ENCODE measurements at regions not wholly inside any gene's neighbourhood (a gene's known extent, or its start where the extent isn't known, plus 50 kb on each side); places are given as distances from the start of the nearest gene placed in this dataset.
"Not testable (repeated sequence)": the region's sequence is repeated elsewhere in the genome, so short reads cannot be mapped to it uniquely, and the experiment has no call there.

DNA sequence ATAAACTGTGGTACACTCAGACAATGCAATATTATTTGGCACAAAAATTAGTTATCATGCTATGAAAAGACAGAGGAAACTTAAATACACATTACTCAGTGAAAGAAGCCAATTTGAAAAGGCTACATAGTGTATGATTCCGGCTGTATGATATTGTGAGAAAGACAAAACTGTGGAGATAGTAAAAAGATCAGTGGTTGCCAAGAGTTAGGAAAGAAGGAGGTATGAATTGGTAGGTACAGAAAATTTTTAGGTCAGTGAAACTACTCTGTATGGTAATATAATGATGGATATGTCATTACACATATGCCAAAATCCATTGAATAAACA, 458.8 kb upstream of the CBLB start:
- DNase-seq, result no peak

DNA sequence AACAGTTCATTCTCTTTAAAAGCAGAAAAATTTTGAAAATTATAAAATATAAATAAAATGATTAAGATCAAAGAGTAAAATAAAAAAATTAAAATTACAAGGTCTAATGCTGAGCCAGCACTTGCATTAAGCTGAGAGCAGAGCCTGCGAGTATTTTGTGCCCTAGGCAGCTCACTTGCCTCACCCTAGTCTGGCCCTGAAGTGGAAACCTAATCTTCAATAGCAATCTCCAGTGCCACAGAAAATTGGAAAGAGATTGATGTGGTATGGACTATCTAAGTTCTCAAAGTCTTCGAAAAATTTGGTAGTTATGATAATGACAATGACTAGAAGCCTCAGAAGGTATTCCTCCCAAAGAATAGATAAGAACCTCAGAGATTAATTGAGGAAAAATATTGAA, 459.4 kb upstream of the CBLB start:
- no peak for DNase-seq

DNA sequence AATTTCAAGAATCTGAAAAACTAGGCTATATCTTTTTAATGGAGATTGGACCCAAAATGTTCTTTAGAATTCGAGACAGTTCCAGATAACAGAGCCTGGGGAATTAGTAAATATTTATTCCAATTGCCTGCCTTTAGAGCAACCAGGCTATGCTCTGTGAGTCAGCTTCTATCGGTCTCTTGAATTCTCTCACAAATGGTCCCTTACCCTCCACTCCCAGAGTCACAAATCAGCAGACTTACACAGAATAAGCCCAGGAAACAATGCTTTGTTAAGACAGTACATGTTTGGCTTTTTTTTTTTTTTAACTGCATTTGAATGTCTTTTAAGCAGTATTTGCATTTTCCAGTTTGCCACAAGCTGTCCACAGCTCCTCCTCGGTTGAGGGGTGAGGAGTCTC, 460.7 kb upstream of the CBLB start:
- no peak for DNase-seq

DNA sequence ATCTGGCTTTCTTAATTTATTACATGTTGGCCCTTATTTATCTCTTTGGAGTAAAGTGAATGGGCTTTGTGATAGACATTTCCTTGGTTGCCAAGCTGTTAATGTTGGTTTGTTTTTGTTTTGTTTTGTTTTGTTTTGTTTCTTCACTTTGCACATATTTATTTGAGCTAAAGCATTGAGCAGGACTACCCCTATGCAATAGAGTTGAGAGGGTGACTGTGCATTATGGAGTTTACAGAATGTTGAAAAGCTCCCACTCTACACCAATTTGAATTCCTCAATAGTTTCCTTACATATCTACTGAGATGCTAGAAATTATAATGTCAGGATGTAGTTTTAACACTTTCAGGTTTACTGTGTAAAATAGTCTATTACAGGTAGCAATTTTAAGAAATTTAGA, 462.8 kb upstream of the CBLB start:
- DNase-seq, result no peak

DNA sequence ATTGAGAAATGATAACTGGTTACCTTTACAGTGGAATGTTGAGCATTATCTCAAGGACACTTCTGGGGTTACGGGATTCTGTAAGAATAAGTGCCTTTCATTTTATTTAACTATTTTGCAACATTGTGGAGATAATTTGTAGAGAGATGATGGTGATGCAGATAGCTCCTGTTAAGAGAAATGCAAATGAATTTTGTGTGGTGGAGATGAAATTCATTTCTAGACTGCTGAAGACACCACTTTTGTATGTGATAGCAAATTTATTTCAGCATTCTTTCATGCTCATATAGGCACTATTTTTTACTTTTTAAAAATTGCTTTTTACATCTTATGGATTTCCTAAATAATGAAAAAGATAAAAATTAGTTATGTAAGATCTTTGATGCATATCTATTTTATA, 463.3 kb upstream of the CBLB start:
- DNase-seq, result no peak

DNA sequence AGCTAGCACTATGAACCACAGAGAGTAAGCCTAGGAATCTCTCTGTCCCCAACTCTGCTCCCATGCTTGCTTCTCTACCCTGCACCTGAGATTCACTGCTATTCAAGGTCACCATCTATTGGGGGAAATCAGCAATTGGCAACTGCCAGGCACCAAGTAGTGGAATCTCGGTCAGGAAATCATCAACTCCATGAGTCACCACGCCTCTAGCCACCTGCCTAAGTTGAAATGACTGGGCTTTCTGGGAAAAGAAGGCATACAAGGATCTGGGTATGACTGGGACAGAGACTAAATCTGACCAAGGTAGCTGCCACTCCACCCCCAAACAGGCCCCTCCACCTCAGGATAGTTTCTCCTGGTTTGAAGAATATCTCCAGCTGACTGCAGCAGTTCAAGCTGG, 464.1 kb upstream of the CBLB start:
- DNase-seq, result no peak

DNA sequence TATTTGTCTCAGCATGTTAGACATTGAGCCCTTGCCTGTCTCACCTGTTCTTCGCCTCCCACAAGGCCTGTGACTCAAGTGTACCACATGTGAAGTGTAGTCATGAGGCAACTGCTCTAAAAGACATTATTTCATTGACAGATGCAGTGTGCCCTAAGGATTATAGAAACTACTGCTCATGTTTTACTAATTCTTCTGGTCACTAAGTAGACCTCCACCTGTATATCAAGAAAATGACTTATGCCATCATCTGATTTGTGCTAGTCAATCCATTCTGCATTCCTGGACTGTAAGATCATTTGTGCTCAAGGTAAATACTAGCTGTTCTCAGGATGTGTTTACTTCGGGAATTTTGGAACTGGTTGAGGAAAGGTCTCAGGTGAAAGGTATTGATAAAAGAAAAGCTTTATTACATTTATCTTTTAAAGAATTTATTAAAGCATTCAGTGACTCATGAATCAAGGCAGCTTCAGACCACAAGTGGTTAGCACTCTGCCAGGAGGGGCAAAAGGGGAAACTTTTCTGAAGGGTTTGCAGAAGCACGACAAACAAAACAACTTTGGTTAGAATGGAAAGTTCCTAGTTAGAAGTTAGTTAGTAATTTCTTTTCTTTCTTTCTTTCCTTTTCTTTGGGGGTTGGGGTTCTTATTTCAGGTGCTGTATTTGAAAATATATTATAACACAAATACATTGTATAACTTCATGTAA, 465.3 kb upstream of the CBLB start:
- DNase-seq, result no peak

DNA sequence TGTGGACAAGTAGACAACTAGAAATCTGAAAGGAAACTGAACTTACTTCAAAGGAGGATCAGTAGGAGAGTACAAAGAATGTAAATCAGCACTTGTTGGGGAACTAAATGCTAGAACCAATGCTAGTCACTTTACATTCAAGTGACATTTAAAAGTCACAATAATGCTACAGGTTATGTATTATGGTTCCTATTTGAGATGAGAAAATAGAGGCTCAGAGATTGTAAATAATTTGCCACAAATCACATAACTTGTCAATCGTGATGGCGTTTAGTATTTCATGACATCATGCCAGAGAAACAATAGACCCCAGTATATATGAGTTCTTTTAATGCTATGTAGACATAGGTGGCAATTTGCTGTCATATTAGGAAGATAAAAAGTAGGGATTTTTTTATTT, 467.8 kb upstream of the CBLB start:
- DNase-seq, result no peak

DNA sequence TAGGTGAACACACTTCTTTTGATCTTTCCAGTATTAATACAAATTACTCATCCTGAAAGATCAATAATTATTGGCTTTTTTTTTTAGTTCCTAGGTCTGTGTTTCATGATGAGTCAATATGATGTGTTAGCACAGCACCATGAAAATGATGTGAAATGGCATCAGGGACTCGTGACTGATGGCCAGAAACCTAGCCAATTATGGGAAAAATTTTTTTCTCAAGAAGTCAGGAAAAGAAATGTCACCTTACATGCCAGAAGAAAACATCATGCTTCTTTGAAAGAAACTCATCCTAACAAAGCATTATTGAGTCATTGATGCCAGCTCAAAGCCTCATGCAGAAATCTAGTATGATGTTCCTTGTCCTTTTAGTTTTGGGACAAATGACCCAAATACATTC, 468.3 kb upstream of the CBLB start:
- no peak for DNase-seq

DNA sequence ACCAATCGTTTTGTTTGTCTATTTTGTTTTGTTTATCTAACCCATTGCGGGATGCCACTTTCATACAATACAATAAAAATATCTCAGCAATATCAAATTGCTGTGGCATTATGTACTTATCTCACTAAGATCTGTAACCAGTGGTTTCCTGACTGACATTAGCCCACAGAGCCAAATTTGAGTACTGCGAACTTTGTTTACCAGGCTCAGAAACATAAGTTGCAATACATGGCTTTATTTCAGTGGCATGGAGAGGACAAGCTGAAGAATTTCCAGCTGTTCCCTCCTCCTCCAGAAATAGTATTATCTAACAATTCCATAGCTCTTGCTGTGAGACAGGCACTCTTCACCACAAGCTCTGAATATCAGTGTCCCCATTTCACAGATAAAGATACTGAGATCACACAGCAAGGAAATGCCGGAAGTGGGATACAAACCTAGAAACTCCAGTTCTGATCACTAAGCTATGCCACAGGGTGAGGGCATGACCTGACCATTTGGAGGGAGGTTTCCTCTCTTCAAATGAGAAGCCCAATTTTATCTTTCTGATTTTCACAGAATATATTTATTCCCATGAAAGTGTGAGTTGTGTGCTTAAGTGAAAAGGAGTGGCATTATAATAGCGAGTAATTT, 469.9 kb upstream of the CBLB start:
- no peak for DNase-seq

DNA sequence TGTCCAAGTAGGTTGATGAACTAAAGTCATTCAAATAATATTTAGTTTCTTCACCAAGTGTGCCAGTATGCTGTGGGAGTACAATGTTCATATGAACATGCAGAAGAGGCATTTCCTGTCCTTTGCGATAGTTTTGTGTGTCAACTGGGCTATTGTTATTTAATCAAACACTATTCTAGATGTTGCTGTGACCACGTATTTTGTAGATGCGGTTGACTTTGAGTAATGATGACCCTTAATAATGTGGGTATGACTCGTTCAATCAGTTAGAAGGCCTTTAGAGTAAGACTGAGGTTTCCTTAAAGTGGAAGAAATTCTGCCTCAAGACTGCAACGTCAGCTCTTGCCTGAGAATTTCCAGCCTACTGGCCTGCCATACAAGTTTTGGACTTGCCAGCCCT, 470.7 kb upstream of the CBLB start:
- DNase-seq, result no peak

DNA sequence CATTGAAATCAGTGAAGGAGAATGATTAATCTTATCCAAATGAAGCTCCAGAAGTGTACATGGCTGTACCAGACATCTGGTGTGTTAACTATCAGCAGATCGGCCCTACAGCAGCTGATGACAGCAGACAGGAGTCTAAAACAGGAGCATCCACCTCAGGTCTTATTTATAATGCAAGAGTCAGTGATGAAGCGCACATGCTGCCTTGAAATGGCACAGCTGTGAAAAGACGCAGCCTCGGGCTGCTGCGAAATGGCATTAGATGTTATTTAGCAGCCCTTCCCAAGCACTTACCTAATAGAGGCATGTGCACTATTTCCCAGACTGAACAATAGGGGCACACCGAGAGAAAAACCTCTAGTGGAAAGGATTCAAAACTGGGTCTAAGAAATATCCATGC, 472.3 kb upstream of the CBLB start:
- no peak for DNase-seq

DNA sequence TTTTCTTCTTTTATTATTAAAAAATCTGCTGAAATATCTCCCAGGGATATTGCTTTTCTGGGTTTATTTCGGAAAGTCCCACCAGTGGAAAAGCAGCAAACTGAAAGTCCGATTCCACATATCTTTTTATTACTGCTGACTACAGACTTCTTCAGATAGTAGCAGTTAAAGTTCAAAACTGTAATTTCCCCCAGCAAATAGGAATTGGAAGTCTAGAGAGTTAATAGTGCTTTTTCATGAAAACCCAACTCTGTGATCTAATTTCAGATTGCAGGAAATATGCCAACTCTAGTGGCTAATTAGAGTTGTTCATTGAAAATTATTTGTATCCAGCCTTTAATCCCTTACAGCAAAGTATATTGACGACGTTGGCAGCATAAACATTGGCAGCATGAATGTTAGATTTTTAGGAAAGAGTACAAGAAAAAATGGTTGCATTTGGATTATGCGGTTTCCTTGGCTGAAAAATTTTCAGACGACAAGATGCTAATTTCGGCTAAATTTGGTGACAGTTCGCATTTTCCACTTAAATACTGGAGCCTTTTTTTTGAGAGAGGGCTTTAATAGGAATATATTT, 472.9 kb upstream of the CBLB start:
- no peak for DNase-seq

DNA sequence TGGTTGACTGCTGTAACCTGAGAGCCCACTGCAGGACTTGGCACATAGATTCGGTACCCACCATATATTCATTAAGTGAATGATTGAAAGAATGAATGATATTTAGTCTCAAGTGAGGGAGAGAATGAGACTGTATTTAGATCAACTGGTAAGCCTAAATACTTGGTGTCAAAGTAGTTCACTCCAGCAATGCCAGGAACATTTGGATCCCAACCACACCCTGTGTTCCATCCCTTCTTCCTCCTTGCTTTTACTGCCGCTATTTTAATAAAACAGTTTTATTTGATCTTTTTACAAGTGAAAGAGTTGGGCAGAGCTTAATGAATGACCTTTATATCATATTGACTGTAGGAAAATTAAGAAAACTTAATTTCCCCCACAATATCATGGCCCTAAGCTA, 473.6 kb upstream of the CBLB start:
- DNase-seq, result no peak

DNA sequence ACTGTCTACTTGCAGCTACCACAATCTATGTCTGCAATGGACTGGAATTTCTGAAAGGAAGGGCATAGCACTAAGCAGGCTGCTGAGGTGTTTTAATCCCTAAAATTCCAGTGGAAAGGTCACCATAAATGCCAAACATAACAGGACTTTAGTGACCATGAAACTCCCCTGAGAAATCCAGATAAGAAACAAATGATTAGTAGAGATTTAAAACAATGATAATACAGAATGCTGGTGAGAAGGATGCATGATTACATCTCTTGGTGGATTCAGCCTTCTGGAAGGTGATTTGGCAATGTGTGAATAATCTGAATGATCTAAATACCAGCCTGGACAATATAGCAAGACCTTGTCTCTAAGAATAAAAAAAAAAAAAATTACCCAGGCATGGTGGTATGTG, 475.0 kb upstream of the CBLB start:
- DNase-seq, result no peak

DNA sequence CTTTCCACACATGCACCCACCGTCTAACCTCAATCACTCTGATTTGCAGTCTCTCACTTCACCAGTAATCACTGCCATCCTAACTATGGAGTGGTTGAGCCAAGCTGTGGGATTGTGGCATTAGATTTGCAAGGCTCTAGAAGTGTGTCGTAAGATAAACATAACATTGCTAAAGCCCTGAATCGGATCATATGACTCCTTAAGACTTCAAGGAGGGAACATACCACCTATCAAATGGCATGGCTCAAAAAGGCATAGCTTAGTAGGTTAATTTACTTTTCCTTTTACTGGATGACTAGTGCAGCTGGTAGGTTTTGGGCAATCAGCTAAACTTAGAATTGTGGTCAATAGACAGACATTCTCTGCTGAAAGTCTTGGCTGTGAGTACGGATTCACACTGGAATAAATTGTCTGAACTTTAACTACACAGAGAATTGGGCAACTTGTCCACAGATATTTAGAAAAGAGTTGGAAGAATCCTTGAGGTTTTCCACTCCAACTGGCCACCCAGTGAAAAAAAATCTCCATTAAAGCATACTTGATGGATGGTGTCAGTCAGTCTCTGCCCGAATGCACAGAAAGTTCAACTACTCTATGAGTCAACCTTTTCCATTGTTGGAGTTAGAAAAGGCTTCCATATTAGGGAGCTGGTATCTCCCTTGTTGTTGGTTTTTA, 476.7 kb upstream of the CBLB start:
- no peak for DNase-seq

DNA sequence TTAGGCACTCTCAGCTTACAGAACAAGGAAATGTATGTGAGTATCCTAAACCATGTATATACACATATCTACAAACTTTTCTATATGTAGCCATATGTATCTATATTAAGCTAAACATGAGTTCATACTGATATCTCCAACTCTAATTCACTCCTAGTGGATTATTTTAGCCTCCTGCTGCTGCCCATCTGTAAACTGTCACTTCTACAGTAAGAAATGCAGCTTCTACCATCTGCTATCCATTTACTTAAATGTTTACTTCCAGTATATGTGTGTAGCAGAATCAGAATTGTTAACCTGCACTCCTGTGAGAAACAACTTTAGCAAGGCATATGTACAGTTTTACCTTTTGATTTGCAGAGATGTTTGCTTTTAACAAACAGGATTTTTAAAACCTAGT, 478.5 kb upstream of the CBLB start:
- DNase-seq, result no peak

DNA sequence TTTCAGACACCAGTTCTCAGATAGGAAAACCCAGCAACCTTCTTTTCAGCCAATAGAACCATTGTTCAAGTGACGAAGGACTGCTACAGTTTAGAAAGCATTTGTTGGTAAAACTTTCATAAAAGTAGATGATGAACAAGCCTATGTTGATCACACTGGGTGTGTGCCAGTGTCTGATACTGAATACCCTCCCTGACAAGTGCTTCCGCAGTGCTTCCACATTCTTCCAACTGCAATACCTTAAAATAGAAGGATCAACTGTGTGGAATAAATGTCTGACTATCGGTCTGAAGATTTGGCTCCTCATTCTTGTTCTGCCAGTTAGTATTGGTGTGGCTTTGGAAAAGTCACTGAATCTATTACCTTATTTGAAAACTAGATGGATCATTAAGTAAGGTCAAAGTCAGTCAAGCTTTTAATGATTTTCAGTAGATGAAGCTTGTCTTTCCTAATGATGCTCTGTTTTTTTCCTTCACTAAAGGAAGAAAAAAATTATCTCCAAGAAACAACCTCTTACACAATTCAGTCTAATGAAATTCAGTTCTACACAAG, 479.4 kb upstream of the CBLB start:
- DNase-seq, result no peak

DNA sequence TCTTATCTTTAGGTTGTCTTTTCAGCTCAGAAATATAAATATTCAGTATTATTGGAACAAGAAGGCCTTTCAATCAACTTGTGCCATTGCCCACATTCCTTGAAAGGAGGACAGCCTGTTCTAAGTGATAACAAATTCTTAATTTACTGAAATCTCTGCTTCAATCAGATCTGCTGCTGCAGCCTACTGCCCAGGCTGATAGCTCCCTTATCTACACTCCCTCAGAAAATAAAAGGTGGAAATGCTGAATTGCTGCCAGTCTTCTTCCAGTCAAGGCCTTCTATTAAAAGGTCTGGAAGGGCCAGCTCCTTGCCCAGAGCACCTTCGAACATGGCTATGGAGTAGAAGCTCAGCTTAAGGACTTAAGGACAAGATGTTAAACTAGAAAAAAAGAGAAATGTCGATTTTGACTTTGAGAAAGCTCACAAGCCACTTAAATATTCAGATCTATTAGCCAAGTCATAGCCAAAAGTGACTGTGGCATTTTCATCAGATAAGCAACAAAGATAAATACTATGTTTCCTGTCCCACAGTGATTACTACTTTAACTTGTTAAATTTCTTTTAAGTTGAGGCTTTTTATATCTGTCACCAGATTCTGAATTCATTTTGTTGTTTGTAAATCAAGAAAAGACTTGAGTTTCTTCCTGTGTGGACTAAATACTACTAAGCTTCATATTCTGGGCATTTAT, 480.5 kb upstream of the CBLB start:
- DNase-seq, result no peak

DNA sequence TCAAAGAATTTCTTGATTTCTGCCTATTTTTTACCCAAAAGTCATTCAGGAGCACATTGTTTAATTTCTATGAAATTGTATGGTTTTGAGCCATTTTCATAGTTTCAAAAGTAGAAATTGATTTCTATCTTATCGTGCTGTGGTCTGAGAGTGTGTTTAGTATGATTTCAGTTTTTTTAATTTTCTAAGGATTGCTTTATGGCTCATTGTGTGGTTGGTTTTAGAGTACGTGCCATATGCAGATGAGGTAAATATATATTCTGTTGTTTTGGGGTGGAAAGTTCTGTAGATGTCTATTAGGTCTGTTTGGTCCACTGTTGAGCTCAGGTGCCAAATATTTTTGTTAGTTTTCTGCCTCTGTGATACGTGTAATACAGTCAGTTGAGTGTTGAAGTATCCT, 487.1 kb upstream of the CBLB start:
- DNase-seq, result no peak

DNA sequence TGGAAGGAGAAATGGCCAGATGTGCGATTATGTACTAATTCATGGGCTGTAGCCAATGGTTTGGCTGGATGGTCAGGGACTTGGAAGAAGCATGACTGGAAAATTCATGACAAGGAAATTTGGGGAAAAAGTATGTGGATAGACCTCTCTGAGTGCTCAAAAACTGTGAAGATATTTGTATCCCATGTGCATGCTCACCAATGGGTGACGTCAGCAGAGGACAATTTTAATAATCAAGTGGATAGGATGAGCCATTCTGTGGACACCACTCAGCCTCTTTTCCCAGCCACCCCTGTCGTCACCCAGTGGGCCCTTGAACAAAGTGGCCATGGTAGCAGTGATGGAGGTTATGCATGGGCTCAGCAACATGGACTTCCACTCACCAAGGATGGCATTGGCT, 490.9 kb upstream of the CBLB start:
- no peak for DNase-seq

DNA sequence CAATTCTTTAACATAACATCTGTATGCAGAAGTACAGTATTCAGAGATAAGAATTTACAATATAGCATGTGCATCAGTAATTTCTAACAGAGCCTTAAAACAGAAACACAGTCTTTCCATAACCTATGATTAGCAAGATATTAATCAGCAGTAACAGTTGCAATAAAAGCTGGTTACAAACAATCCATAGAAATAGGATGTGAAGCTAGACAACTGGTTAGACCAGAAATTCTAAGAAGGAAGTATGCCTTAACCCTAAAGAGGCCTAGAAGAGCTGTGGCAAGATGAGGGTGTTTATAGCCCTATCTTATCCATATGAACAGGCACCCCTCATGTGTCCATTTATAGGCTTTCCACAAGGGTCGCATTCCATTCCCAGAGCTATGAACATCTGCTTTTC, 492.1 kb upstream of the CBLB start:
- not testable (repeated sequence) for DNase-seq

DNA sequence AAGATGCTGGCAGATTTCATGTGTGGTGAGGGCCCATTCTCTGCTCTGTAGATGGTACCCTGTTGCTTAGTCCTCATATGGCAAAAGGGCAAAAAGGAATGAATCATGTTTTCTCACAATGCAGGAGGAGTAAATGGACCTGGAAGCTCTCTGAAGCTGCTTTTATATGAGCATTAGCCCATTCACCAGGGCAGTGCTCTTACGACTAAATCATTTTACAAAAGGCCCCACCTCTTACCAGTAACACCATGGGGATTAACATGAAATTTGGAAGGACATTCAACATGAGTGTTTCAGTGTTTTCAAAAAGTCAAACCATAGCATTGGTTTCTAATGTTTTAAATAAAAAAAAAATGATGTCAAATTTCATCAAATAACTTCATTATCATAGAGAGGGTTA, 495.7 kb upstream of the CBLB start:
- no peak for DNase-seq
